ENCODE measurements at regions not wholly inside any gene's neighbourhood (a gene's known extent, or its start where the extent isn't known, plus 50 kb on each side); places are given as distances from the start of the nearest gene placed in this dataset.
"Not testable (repeated sequence)": the region's sequence is repeated elsewhere in the genome, so short reads cannot be mapped to it uniquely, and the experiment has no call there.

DNA sequence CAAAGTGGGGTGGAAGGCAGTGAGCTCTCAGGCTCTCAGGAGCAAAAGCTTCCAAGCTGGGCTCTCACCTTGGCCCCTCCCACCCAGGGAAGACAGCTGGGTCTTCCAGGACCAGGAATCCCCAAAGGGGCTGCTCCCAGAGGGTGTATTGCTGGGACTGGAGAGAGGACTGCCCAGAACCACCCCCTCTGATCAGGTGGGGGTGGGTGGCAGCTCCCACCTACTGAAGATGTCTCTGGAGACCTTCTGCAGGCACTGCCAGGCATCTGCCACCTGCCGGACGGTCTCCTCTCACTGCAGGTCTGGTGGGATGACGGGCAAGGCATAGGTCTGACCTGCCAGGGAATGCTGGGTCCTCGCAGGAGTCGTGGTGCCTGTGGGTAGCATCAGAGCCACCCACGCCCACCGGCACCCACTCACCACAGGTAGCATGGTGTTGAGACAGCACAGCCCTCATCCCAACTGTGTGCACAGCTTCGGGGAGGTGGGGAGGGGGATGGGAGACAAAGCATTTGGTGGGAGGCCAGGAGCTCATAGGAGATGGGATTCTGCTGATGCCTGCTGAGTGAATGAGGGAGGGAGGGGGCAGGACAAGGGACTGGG, 103.2 kb downstream of the SINHCAF start:
- TF ChIP-seq, protein P1, sequence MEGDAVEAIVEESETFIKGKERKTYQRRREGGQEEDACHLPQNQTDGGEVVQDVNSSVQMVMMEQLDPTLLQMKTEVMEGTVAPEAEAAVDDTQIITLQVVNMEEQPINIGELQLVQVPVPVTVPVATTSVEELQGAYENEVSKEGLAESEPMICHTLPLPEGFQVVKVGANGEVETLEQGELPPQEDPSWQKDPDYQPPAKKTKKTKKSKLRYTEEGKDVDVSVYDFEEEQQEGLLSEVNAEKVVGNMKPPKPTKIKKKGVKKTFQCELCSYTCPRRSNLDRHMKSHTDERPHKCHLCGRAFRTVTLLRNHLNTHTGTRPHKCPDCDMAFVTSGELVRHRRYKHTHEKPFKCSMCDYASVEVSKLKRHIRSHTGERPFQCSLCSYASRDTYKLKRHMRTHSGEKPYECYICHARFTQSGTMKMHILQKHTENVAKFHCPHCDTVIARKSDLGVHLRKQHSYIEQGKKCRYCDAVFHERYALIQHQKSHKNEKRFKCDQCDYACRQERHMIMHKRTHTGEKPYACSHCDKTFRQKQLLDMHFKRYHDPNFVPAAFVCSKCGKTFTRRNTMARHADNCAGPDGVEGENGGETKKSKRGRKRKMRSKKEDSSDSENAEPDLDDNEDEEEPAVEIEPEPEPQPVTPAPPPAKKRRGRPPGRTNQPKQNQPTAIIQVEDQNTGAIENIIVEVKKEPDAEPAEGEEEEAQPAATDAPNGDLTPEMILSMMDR (IDR thresholded peaks at IDR 0.05) = no peak
- H3K36me3 ChIP-seq = no peaks in the 10 kb centered on the region
- H3K4me1 ChIP-seq = no peaks in the 10 kb centered on the region
- DNase-seq (ENCODE audit: low spot score) = no peak
- no peak overlapping the region for H3K27ac ChIP-seq
- H3K9me3 ChIP-seq = no peaks in the 10 kb centered on the region
- no peaks in the 10 kb centered on the region for H3K27me3 ChIP-seq
- H3K4me3 ChIP-seq = no peak overlapping the region

DNA sequence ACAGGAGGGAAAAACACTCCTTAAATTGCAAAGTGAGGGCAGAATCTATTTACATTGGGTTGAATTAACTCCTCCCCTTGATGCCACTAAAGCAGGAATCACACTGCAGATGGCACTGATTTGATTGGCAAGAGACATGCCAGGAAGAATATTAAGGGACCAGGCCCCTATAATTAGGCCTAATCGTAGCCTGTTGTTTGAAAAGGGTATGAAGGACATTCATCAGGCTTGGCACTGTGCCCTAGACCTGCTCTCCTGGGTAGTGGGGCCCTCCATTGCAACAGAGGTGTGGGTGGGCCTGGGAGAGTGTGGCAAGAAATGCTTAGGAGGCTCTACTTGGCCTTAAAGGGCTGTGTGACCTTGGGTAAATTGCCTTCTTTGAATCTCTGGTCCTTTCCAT, 102.3 kb downstream of the SINHCAF start:
- H3K9me3 ChIP-seq; DNase-seq (ENCODE audit: low spot score); H3K4me3 ChIP-seq; H3K4me1 ChIP-seq; H3K27ac ChIP-seq; H3K36me3 ChIP-seq; H3K27me3 ChIP-seq: not testable (repeated sequence)

DNA sequence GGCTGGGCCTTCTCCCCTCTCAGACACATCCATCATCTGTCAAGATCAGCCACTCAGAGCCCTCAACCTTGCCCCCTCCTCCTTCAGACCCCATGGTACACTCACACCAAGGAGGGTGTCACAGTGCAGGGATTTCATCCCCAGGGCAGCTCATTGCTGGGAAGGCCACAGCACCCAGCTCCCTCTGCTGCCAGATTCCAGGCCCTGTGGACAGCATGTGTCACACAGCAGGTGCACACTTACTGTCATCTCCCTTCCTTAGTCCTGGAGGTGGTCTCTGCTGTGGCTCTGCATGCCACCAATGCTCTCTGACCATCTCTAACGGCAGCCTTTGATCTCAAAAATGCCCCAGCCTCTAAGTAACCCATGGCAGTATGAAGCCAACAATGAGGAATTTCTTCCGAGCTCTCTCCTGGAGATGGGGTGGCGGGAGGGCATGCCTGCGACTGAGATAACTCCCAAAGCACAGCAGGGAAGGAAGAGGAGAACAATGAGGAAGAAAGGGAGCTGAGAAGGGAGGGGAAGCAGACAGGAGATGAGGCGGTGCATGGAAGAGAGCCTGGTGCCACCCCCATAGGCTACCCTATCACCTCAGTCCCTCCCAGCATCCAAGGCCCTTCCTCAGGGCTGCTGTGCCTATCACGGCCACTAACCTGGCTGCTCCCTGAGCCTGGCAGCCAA, 101.0 kb downstream of the SINHCAF start:
- DNase-seq (ENCODE audit: low spot score) = no peak
- H3K4me3 ChIP-seq = no peak overlapping the region
- H3K27me3 ChIP-seq = no peaks in the 10 kb centered on the region
- H3K9me3 ChIP-seq = no peaks in the 10 kb centered on the region
- H3K27ac ChIP-seq = no peak overlapping the region
- no peaks in the 10 kb centered on the region for H3K4me1 ChIP-seq
- H3K36me3 ChIP-seq = no peaks in the 10 kb centered on the region
- TF ChIP-seq, protein P1 (IDR thresholded peaks at IDR 0.05) = no peak

DNA sequence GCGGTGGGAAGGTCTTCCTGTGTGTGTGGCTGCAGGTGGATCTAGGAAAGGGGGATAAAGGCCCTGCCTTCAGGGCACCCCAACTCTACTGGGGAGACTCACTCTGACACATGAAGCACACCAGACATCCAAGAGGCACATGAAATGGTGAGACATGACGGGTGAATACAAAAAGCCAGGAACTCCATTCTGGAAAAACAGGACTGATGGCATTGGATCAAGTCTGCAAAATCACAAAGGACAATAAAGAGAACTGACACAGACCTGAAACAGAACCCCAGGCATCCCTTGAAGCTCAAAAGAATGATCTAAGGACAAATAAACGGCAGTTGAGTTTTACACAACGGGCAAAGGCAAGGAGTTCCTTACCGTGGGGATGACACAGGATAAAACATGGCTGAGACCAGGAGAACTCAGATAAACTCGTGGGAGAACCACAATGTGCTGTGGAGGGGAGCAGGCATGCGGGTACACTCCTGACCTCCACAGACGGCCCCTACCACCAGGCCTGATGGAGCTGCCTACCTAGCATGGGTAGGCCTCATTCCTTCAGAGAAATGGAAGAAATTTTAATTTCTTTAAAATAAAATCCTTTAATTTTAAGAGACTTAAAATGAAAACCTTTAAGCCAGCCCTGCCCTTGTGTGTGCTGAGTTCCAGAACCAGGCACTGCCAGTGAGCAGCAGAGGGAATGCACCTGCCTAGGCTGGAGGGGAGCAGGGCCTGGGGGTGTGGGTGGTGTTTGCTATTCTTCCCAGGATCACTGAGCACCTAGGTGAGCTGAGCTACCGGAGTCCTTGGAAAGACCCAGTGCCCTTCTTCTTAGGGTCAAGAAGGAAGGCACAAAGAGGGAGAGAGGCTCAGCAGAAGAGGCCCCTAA, 100.1 kb downstream of the SINHCAF start:
- Histone ChIP-seq H3K4me1 (no peaks in the 10 kb centered on the region), H3K27ac (no peak overlapping the region), H3K4me3 (no peak overlapping the region), H3K36me3 (no peaks in the 10 kb centered on the region), H3K9me3 (no peaks in the 10 kb centered on the region), H3K27me3 (no peaks in the 10 kb centered on the region)
- TF ChIP-seq, protein P1 (IDR thresholded peaks at IDR 0.05) = no peak
- no peak for DNase-seq (ENCODE audit: low spot score)

DNA sequence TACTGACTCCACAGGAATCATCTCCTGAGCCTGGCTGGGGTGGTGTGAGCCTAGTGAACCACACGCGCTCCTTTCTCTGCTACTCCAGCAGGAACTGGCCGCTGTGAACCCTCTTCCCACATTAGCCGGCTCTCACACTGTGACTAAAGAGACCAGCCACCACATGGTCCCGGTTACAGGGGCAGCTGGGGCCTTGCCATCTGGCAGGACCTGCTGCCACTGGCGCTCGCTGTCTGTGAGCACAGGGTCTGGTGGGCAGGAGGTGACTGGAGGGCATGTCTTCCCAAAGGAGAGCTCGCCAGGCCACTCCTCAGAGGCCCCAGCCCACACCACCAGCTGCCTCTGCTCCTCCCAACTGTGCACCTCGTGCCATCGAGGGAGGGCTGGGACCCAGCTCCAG, 99.3 kb downstream of the SINHCAF start:
- H3K9me3 ChIP-seq = no peaks in the 10 kb centered on the region
- H3K36me3 ChIP-seq = no peaks in the 10 kb centered on the region
- DNase-seq (ENCODE audit: low spot score) = no peak
- TF ChIP-seq, protein P1 (IDR thresholded peaks at IDR 0.05) = no peak
- H3K4me3 ChIP-seq = no peak overlapping the region
- no peak overlapping the region for H3K27ac ChIP-seq
- H3K4me1 ChIP-seq = no peaks in the 10 kb centered on the region
- no peaks in the 10 kb centered on the region for H3K27me3 ChIP-seq

DNA sequence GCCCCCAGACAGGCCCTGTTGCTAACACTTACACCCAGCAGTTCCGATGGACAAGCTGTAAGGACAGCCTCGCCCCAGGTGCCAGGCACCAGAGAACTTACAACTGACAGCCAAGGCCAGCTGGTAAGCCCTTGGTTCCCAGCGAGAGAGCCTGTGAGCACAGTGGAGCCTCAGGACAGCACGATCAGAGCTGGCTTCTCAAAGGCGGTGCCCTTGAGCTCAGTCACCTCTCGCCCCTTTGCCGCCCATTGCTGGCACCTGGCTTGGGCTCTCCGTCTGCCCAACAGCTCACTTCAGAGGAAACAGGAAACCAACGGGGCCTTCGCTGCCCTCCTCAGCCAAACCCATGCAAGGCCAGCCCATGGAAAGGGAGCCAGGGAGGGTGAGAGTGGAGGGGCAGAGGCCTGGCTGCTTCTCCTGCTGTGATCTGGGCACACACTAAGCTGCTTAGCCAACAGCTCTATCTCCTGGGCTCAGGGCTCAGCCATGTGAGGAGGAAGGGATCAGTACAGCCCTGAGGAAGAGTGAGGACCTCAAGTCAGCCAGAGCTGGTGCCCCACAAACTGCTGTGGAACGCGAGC, 98.5 kb downstream of the SINHCAF start:
- no peaks in the 10 kb centered on the region for H3K36me3 ChIP-seq
- no peaks in the 10 kb centered on the region for H3K9me3 ChIP-seq
- no peak overlapping the region for H3K27ac ChIP-seq
- DNase-seq (ENCODE audit: low spot score) = no peak
- H3K4me1 ChIP-seq = no peaks in the 10 kb centered on the region
- no peak overlapping the region for H3K4me3 ChIP-seq
- TF ChIP-seq, protein P1 (IDR thresholded peaks at IDR 0.05) = no peak
- no peaks in the 10 kb centered on the region for H3K27me3 ChIP-seq
